Neural cell (in vitro differentiated cells): ENCODE measurements at regions not wholly inside any gene's neighbourhood (a gene's known extent, or its start where the extent isn't known, plus 50 kb on each side); places are given as distances from the start of the nearest gene placed in this dataset.

Experiments used
- H2AFZ ChIP-seq: fragments of 200-600, 300-800 bp; sonication (generic), shearing (Covaris generic); 2 replicates; pipeline ENCODE4 v1.6.0; 2014; ENCODE audit warnings: low read depth, mild to moderate bottlenecking, antibody characterized with exemption, low read length, moderate library complexity
- H3F3A ChIP-seq: fragments of 200-600 bp; shearing (Covaris generic); 2 replicates; pipeline ENCODE4 v1.6.1; 2016; ENCODE audit warnings: mild to moderate bottlenecking, moderate library complexity, mixed read lengths, antibody characterized with exemption, low read length; ENCODE audit not compliant: insufficient read depth, poor library complexity, severe bottlenecking
- H3K27ac ChIP-seq: fragments of 200-600, 300-800 bp; sonication (generic), shearing (Covaris generic); 2 replicates; pipeline ENCODE4 v1.5.1; 2014; ENCODE audit warnings: mild to moderate bottlenecking, low read length, moderate library complexity
- H3K27me3 ChIP-seq: fragments of 300-800, 200-600 bp; sonication (generic), shearing (Covaris generic); 2 replicates; pipeline ENCODE4 v1.6.0; 2014; ENCODE audit warnings: mild to moderate bottlenecking, low read depth, low read length, moderate library complexity; ENCODE audit not compliant: insufficient read depth
- H3K36me3 ChIP-seq: fragments of 300-800, 200-600 bp; sonication (generic), shearing (Covaris generic); 2 replicates; pipeline ENCODE4 v1.5.1; 2014; ENCODE audit warnings: mild to moderate bottlenecking, antibody characterized with exemption, low read length, moderate library complexity; ENCODE audit not compliant: insufficient read depth
- H3K4me2 ChIP-seq: fragments of 300-800, 200-600 bp; sonication (generic), shearing (Covaris generic); 2 replicates; pipeline ENCODE4 v1.6.0; 2014; ENCODE audit warnings: mild to moderate bottlenecking, low read length
- H3K4me3 ChIP-seq: fragments of 300-800, 200-600 bp; sonication (generic), shearing (Covaris generic); 2 replicates; pipeline ENCODE4 v1.5.1; 2014; ENCODE audit warnings: mild to moderate bottlenecking, low read length, moderate library complexity
- H3K79me2 ChIP-seq: fragments of 200-600 bp; shearing (Covaris generic); replicated peaks from 2 replicates; pipeline ENCODE4 v1.6.0; 2014; ENCODE audit warnings: mild to moderate bottlenecking, low read length, moderate library complexity; ENCODE audit not compliant: insufficient read depth
- H3K9ac ChIP-seq: fragments of 300-800, 200-600 bp; sonication (generic), shearing (Covaris generic); 2 replicates; pipeline ENCODE4 v1.6.1; 2016; ENCODE audit warnings: mild to moderate bottlenecking, low read length, mixed read lengths
- H3K9me2 ChIP-seq: fragments of 200-600 bp; shearing (Covaris generic); 2 replicates; pipeline ENCODE4 v1.6.1; 2016; ENCODE audit warnings: mild to moderate bottlenecking, low read length, mixed read lengths; ENCODE audit not compliant: insufficient read depth
- H3K9me3 ChIP-seq: fragments of 200-600, 300-800 bp; sonication (generic), shearing (Covaris generic); 2 replicates; pipeline ENCODE4 v1.6.1; 2016; ENCODE audit warnings: mild to moderate bottlenecking, mixed run types, low read length, moderate library complexity, mixed read lengths
- H4K20me1 ChIP-seq: fragments of 200-600 bp; shearing (Covaris generic); 2 replicates; pipeline ENCODE4 v1.6.1; 2016; ENCODE audit warnings: mild to moderate bottlenecking, mixed run types; ENCODE audit not compliant: insufficient read depth
- EP300 ChIP-seq: fragments of 450-650 bp; conservative IDR thresholded peaks from 2 replicates; pipeline ENCODE4 v1.6.1; 2014; ENCODE audit warnings: antibody characterized with exemption, mild to moderate bottlenecking, moderate library complexity; ENCODE audit not compliant: poor library complexity, severe bottlenecking
- EZH2 ChIP-seq: fragments of 200-600, 300-800 bp; shearing (Covaris generic), sonication (generic); IDR thresholded peaks from 2 replicates; pipeline ENCODE4 v1.6.1; 2014; ENCODE audit warnings: antibody characterized with exemption, low read length, borderline replicate concordance, mild to moderate bottlenecking; ENCODE audit not compliant: insufficient read depth, poor library complexity, severe bottlenecking
- MXI1 ChIP-seq: fragments of 450-650 bp; conservative IDR thresholded peaks from 2 replicates; pipeline ENCODE4 v1.6.1; 2014; ENCODE audit warnings: antibody characterized with exemption, mild to moderate bottlenecking; ENCODE audit not compliant: poor library complexity, severe bottlenecking
- POLR2AphosphoS5 ChIP-seq: IDR thresholded peaks from 2 replicates; pipeline ENCODE4 v1.6.1; 2012
- RAD21 ChIP-seq: fragments of 450-650 bp; conservative IDR thresholded peaks from 2 replicates; pipeline ENCODE4 v1.6.1; 2014; ENCODE audit warnings: antibody characterized with exemption, mild to moderate bottlenecking, moderate library complexity
- SMC3 ChIP-seq: fragments of 450-650 bp; conservative IDR thresholded peaks from 2 replicates; pipeline ENCODE4 v1.6.1; 2014; ENCODE audit warnings: antibody characterized with exemption, mild to moderate bottlenecking, moderate library complexity; ENCODE audit not compliant: poor library complexity
- TAF1 ChIP-seq: IDR thresholded peaks from 2 replicates; pipeline ENCODE4 v1.6.1; 2012; ENCODE audit warnings: low read depth
- TF ChIP-seq, protein P1 (sequence below): IDR thresholded peaks from 2 replicates; pipeline ENCODE4 v1.6.1; 2012; ENCODE audit warnings: borderline replicate concordance
- TF ChIP-seq, protein P2 (sequence below): fragments of 450-650 bp; IDR thresholded peaks from 2 replicates; pipeline ENCODE4 v1.5.1; 2014; ENCODE audit warnings: antibody characterized with exemption, mild to moderate bottlenecking, moderate library complexity; ENCODE audit not compliant: poor library complexity, severe bottlenecking

GRCh38 chr20:40249805-40250204 is 439.2 kb downstream of the MAFB start:
- no peaks in the 10 kb centered on the region for H3K36me3 ChIP-seq
- H4K20me1 ChIP-seq = no peaks in the 10 kb centered on the region
- H3K9me2 ChIP-seq = no peaks in the 10 kb centered on the region
- H3K27ac ChIP-seq = no peak overlapping the region
- no peak overlapping the region for H3K4me2 ChIP-seq
- TF ChIP-seq POLR2AphosphoS5 (no peak), EZH2 (no peak), TAF1 (no peak)
- TF ChIP-seq, protein P1, sequence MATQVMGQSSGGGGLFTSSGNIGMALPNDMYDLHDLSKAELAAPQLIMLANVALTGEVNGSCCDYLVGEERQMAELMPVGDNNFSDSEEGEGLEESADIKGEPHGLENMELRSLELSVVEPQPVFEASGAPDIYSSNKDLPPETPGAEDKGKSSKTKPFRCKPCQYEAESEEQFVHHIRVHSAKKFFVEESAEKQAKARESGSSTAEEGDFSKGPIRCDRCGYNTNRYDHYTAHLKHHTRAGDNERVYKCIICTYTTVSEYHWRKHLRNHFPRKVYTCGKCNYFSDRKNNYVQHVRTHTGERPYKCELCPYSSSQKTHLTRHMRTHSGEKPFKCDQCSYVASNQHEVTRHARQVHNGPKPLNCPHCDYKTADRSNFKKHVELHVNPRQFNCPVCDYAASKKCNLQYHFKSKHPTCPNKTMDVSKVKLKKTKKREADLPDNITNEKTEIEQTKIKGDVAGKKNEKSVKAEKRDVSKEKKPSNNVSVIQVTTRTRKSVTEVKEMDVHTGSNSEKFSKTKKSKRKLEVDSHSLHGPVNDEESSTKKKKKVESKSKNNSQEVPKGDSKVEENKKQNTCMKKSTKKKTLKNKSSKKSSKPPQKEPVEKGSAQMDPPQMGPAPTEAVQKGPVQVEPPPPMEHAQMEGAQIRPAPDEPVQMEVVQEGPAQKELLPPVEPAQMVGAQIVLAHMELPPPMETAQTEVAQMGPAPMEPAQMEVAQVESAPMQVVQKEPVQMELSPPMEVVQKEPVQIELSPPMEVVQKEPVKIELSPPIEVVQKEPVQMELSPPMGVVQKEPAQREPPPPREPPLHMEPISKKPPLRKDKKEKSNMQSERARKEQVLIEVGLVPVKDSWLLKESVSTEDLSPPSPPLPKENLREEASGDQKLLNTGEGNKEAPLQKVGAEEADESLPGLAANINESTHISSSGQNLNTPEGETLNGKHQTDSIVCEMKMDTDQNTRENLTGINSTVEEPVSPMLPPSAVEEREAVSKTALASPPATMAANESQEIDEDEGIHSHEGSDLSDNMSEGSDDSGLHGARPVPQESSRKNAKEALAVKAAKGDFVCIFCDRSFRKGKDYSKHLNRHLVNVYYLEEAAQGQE = no peak
- no peak overlapping the region for H3K4me3 ChIP-seq
- peaks cover 3% of the 10 kb centered on the region for H3K9me3 ChIP-seq
- no peaks in the 10 kb centered on the region for H3K79me2 ChIP-seq
- H3K9ac ChIP-seq = no peak overlapping the region
- H2AFZ ChIP-seq = no peak overlapping the region
- H3F3A ChIP-seq = no peaks in the 10 kb centered on the region
- H3K27me3 ChIP-seq = no peaks in the 10 kb centered on the region

DNA sequence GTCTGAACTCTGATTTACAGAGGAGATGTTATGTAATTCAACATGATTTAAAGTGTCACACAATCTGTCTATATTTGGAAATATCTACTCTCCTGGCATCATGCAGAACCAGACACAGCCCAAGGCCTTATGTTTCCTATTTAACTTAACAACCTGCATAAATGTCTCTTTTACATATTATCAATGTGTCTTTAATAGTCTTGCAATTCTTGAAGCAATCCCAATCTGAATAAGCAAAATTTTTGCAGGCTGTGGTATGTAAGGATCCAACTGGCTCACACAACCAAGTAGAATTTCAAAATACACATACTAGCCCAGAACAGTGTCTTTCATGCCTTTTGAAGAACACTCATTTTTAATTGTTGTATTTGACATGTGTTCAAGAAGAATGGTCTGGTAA is 443.2 kb downstream of the MAFB start:
- TF ChIP-seq EP300 (no peak), EZH2 (no peak), POLR2AphosphoS5 (no peak), TAF1 (no peak), RAD21 (no peak), MXI1 (no peak), SMC3 (no peak)
- TF ChIP-seq, protein P1 = no peak
- TF ChIP-seq, protein P2, sequence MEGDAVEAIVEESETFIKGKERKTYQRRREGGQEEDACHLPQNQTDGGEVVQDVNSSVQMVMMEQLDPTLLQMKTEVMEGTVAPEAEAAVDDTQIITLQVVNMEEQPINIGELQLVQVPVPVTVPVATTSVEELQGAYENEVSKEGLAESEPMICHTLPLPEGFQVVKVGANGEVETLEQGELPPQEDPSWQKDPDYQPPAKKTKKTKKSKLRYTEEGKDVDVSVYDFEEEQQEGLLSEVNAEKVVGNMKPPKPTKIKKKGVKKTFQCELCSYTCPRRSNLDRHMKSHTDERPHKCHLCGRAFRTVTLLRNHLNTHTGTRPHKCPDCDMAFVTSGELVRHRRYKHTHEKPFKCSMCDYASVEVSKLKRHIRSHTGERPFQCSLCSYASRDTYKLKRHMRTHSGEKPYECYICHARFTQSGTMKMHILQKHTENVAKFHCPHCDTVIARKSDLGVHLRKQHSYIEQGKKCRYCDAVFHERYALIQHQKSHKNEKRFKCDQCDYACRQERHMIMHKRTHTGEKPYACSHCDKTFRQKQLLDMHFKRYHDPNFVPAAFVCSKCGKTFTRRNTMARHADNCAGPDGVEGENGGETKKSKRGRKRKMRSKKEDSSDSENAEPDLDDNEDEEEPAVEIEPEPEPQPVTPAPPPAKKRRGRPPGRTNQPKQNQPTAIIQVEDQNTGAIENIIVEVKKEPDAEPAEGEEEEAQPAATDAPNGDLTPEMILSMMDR = no peak
- Histone ChIP-seq H3K27me3 (no peaks in the 10 kb centered on the region), H2AFZ (no peak overlapping the region), H3K9me3 (no peaks in the 10 kb centered on the region), H3K9ac (no peak overlapping the region), H3K27ac (no peak overlapping the region), H3K4me2 (no peak overlapping the region), H4K20me1 (no peaks in the 10 kb centered on the region), H3K36me3 (no peaks in the 10 kb centered on the region), H3K4me3 (no peak overlapping the region), H3F3A (no peaks in the 10 kb centered on the region), H3K9me2 (no peaks in the 10 kb centered on the region), H3K79me2 (no peaks in the 10 kb centered on the region)
